Panc1 (cell line): ENCODE measurements at regions not wholly inside any gene's neighbourhood (a gene's known extent, or its start where the extent isn't known, plus 50 kb on each side); places are given as distances from the start of the nearest gene placed in this dataset.

Experiments
- POLR2AphosphoS5 ChIP-seq: IDR thresholded peaks from 2 replicates; pipeline ENCODE4 v1.6.1; 2012; ENCODE audit warnings: mild to moderate bottlenecking, low read depth, low read length, moderate library complexity
- SIN3A ChIP-seq: IDR thresholded peaks from 2 replicates; pipeline ENCODE4 v1.6.1; 2012; ENCODE audit warnings: low read depth, mild to moderate bottlenecking, low read length, moderate library complexity, borderline replicate concordance; ENCODE audit not compliant: insufficient read depth
- TCF7L2 ChIP-seq: IDR thresholded peaks from 2 replicates; pipeline ENCODE4 v1.6.1; 2011; ENCODE audit warnings: mild to moderate bottlenecking, low read depth, low read length, inconsistent platforms
- TF ChIP-seq, protein P1 (sequence below): fragments of 450-650 bp; IDR thresholded peaks from 2 replicates; pipeline ENCODE4 v1.5.1; 2017; ENCODE audit warnings: mild to moderate bottlenecking
- TF ChIP-seq, protein P2 (sequence below), 2 experiments: IDR thresholded peaks; 2 replicates each; pipeline ENCODE4 v1.6.1; 2011 to 2012; ENCODE audit warnings: low read depth in 2 of 2, control low read depth in 1 of 2, low read length in 1 of 2, mild to moderate bottlenecking in 1 of 2, moderate library complexity in 1 of 2; ENCODE audit not compliant: insufficient read depth in 1 of 2

DNA sequence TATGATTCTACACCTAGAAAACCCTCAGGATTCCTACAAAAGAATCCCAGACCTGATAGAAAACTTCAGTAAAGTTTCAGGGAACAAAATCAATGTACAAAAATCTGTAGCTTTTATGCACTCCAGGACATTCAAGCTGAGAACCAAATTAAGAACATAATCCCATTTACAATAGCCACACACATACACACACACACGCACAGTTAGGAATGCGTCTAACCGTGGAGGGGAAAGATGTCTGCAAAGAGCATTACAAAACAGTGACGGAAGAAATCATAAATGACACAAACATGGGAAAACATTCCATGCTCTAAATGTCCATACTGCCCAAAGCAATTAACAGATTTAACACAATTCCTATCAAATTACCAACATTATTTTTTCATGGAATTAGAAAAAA lies 51.4 kb upstream of the CAST start:
- TF ChIP-seq, protein P1, sequence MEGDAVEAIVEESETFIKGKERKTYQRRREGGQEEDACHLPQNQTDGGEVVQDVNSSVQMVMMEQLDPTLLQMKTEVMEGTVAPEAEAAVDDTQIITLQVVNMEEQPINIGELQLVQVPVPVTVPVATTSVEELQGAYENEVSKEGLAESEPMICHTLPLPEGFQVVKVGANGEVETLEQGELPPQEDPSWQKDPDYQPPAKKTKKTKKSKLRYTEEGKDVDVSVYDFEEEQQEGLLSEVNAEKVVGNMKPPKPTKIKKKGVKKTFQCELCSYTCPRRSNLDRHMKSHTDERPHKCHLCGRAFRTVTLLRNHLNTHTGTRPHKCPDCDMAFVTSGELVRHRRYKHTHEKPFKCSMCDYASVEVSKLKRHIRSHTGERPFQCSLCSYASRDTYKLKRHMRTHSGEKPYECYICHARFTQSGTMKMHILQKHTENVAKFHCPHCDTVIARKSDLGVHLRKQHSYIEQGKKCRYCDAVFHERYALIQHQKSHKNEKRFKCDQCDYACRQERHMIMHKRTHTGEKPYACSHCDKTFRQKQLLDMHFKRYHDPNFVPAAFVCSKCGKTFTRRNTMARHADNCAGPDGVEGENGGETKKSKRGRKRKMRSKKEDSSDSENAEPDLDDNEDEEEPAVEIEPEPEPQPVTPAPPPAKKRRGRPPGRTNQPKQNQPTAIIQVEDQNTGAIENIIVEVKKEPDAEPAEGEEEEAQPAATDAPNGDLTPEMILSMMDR = no peak
- no peak for TF ChIP-seq POLR2AphosphoS5
- TF ChIP-seq, protein P2, sequence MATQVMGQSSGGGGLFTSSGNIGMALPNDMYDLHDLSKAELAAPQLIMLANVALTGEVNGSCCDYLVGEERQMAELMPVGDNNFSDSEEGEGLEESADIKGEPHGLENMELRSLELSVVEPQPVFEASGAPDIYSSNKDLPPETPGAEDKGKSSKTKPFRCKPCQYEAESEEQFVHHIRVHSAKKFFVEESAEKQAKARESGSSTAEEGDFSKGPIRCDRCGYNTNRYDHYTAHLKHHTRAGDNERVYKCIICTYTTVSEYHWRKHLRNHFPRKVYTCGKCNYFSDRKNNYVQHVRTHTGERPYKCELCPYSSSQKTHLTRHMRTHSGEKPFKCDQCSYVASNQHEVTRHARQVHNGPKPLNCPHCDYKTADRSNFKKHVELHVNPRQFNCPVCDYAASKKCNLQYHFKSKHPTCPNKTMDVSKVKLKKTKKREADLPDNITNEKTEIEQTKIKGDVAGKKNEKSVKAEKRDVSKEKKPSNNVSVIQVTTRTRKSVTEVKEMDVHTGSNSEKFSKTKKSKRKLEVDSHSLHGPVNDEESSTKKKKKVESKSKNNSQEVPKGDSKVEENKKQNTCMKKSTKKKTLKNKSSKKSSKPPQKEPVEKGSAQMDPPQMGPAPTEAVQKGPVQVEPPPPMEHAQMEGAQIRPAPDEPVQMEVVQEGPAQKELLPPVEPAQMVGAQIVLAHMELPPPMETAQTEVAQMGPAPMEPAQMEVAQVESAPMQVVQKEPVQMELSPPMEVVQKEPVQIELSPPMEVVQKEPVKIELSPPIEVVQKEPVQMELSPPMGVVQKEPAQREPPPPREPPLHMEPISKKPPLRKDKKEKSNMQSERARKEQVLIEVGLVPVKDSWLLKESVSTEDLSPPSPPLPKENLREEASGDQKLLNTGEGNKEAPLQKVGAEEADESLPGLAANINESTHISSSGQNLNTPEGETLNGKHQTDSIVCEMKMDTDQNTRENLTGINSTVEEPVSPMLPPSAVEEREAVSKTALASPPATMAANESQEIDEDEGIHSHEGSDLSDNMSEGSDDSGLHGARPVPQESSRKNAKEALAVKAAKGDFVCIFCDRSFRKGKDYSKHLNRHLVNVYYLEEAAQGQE (IDR thresholded peaks at IDR 0.05; ENCODE audit: insufficient read depth in 1 of 2, low read depth in 2 of 2, low read length in 1 of 2) = no peak
- TF ChIP-seq SIN3A = no peak
- TF ChIP-seq TCF7L2 = no peak
